GM18505 (cell line): ENCODE measurements at regions not wholly inside any gene's neighbourhood (a gene's known extent, or its start where the extent isn't known, plus 50 kb on each side); places are given as distances from the start of the nearest gene placed in this dataset.
A peak's percentile ranks its signal among the peaks of the same experiment; 100 is the strongest.

ENCODE experiments used
- ATAC-seq: cut with Tn5 transposase; IDR thresholded peaks from one replicate; pipeline ENCODE4 v1.9.1; 2021; ENCODE audit not compliant: unreplicated experiment
- POLR2A ChIP-seq: IDR thresholded peaks from 4 replicates; pipeline ENCODE4 v1.6.1; 2011; ENCODE audit warnings: borderline replicate concordance; ENCODE audit not compliant: insufficient read depth, insufficient read length; ENCODE audit errors: extremely low read depth

DNA sequence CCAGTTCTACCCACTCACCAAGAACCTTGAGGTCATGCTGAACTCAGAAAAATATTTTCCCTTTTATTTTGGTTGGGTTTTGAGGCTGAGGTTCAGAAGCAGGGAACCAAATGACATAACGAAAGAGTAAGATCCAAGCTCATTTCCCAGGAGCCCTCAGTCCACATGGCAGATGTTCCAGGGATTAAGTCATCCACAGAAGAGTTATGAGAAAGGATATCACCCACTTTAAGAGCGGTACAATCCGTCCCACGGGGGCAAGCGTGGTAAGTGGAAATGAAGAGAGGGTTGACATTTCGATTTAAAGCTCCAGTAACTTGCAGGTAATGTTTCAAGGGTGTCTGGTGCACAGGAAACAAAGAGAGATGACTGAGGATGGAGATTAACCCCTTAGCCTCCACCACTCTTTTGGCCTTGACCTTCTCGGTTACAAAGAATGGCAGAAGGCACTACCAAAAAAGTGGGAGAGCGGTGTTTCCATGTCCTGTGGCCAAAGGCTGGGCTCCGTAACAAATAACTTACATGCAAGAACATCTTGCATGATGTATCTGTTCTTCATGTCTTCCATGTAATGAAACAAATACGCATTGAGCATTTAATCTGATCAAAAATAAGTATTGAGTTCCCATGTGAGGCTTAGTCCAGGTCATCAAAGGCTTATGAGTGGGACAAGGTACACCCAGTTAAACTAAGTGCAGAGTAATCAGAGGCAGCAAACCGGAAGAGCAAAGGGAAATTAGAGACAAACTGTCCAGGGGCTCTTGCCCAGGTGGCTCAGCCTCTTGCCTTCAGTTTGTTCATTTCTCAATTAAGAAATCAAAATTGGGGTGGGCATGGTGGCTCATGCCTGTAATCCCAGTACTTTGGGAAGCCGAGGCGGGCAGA, 241.4 kb downstream of the TOMM20 start:
- ATAC-seq, result no peak
- no peak for TF ChIP-seq POLR2A

DNA sequence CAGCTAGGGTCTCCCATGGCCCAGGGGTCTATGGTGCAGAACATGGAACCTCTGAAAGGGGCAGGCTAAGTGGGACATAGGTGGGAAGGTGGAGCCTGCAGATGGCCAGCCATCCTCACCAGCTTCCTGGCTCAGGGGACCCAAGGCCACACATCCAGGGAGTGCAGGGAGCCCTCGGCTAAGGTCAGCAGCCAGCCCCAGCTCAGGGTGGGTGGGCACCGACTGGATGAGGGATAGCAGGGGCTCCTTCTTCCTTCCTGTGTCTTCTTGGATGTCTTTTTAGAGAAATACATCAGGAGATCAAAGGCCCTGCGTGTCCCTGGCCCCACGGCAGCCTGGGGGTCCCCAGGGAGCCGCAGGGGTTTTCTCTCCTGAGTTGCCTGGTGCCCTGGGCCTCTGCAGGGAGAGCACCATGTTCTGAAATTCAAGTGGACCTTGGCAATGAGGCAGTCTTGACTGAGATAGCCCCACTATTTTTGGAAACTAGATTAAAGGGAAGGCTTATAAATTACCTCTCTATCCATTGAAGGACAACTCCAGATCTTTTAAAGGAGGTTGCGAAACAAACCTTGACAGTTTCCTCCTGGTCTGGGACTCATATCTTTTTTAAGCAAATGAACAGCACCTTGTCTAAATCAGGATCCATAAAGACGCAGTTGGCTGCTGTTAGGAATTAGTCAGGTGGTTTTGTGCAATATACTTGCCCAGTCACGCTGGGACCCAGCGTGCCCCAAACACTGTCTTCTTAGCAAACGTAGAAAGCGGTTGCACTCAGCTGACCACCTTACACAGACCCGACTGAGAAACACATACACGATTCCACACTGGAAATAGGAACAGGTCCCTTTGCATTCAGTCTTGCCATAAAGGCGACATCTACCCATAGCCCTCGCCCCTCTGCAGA, 242.3 kb downstream of the TOMM20 start:
- ATAC-seq, result no peak
- no peak for TF ChIP-seq POLR2A

DNA sequence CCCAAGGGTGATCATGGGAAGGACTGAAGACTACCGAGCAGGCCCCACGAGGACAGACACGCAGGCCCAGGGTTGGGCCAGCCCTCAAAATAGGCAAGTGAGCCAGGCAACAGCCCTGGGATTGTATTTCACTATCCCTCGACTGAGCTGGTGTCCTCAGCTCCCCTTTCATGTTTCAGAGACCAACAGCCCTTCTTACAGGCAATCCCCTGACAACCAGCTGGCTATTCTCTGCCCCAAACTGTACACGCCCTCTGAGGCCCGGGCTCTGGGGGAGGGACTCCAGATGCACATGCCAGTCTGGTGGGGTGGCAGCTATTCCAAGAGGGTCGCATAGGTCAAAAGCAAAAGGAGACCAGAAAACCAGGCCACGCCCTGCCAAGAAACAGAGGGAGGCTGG, 243.0 kb downstream of the TOMM20 start:
- ATAC-seq, result no peak
- TF ChIP-seq POLR2A, result no peak

DNA sequence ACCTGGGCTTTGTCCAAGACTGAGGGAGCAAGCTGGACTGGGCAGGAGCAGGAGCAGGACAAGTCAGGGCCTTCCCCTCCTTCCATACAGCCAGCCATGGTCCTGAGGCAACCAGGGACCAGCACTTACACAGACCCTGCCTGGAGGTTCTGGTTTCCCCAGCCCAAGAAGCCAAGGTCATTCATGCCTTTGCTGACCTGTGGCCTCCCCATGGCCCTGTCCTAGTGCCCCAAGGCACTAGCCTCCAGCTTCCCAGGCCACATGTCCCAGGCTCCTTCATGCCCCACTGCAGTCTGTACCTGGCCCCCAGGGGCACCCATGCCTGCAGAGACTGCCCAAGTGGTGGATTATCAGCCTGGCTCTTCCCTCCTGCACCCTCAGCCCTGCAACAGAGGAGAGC, 243.9 kb downstream of the TOMM20 start:
- no peak for TF ChIP-seq POLR2A
- no peak for ATAC-seq

DNA sequence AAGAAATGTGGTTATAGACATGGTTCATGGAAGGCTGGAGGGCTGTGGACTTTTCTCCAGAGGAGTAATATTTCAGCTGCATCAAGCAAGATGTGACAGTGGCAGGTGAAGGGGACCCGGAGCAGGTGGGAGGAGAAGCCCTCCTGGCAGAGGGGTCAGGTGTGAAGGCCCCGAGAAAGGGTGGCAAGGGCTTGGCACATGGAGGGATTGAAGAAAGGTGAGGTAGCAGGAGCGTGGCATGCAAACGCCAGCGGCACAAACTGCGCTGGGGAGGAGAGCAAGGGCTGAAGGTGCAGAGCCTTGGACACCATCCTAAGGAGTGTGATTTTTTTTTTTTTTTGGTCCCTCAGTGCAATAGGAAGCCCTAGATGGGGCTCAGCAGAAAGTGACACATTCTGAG, 244.6 kb downstream of the TOMM20 start:
- TF ChIP-seq POLR2A, result no peak
- no peak for ATAC-seq

DNA sequence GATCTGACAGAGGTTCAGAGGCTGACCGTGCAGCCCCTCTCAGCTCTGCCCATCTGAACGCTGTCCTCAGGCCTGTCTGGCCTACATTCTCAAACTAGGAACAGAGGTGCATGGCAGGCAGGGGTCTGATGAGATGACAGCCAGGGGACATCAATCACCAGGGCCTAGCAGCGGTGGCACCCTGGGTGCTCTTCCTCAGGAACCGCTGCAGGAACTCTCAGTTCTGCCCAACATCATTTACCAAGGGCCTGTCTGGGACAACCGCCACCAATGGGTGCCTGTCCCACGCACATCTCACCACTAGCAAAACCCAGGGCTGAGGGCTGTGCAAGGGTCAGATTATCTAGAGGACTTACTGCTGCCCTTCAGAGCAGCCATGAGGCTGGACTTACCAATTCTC, 245.7 kb downstream of the TOMM20 start:
- ATAC-seq, result no peak
- TF ChIP-seq POLR2A, result no peak

DNA sequence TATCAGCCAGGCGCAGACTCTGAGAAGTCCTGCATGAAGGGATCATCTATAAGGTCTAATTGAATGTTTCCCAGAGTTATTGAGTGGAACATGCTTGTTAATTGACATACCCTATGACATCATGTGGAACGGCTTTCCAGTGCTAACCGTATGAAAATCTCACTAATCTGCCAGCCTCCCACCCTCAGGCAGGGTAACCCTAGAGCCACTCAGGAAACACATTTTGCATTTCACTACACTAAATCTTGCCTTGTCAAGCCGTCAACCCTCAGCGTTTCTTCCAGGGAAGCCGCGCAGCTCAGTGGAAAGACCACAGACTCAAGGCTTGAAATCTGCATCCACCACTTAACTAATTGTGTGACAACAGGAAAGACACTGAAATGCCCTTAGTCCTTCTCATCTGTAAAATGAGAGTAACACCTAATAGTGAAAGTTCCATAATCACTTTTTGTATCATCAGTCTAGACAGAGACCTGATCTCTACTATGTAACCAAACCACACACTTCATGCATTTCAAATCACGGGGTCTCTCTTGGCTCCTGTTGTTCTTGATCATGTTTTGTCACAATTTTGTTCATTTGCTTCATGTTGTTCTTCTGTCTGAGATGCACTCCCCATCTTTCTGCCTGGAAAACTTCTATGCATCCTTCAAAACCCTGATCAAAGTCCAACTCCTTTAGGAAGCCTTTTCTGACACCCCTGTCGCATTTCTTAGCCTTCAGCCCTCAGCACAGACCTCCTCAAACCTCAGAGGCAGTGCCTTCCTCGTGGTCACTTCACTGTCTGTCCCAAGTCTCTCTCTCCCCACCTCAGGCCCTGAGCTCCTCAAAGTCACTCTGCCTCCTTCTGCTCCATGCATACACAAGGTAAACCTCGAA, 246.5 kb downstream of the TOMM20 start:
- TF ChIP-seq POLR2A, result no peak
- ATAC-seq, result peak; percentile 78

DNA sequence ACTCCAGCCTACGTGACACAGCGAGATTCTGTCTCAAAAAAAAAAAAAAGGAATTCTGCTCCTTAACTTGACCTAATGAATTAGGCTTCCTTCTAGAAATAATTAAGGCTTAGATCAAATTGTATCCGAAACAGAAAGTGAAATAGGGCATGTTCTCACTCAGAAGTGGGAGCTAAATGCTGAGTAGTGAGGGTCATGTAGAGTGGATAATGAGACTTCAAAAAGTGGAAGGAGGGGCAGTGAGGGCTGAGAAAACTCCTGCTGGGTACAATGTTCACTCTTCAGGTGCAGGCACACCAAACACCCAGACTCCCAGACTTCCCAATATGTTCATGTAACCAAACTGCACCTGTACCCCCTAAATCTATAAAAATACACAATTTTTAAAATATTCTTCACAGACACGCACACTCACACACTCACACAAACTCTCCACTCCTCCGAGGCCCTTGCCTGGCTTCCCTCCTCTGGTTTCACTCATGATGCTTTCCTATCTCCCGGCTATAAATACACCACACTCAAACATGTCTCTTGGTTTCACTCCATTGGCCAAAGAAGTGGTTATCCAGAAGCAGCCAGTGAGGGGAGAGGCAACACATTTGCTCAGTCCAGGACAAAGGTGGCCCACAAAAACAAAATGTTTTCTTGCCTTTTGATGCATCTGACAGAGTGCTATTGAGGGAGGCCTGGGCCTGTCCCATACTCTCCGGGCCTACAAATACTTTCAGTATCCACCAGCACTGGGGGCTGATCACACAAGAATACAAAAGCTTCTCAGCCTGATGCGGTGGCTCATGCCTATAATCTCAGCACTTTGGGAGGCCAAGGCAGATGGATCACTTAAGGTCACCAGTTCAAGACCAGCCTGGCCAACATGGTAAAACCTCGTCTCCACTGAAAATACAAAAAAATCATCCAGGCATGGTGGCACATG, 249.2 kb downstream of the TOMM20 start:
- ATAC-seq, result no peak
- no peak for TF ChIP-seq POLR2A

DNA sequence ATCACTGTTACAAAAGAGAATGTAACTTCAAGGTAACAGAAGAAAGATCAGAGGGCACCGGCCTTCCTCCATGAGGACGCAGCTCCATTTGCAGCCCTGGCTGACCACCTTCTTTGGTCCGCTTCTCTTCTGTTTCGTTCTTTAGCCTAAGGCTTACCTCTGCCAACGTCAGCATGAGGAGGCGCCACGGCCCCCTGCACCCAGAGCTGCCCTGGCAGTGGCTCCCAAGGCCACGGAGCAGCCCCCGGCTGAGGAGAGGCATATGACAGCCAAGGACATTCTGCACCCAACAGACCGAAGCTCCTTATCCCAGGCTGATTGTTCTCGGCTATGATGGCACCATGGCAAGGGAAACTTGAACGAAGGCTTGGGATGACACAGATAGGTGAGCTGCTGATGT, 250.3 kb downstream of the TOMM20 start:
- ATAC-seq, result no peak
- no peak for TF ChIP-seq POLR2A

DNA sequence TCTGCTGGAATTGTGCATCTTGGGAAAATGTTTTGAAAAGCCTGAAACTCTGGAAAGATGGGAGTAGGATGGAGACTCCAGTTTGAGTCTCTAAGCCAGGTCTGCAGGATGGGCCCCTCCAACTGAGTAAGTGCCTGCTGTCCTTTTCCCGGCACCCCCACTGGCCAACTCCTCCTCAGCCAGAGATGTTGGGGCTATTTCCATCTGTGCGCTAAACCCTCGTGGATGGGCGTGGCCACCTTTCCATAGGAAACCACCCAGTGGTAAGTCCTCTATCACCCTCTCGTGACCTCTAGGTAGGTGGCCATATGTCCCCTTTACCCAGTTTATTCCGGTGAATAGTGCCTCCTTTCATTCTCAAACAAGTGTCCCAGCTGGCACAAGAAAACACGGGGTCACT, 250.9 kb downstream of the TOMM20 start:
- no peak for ATAC-seq
- TF ChIP-seq POLR2A, result no peak

DNA sequence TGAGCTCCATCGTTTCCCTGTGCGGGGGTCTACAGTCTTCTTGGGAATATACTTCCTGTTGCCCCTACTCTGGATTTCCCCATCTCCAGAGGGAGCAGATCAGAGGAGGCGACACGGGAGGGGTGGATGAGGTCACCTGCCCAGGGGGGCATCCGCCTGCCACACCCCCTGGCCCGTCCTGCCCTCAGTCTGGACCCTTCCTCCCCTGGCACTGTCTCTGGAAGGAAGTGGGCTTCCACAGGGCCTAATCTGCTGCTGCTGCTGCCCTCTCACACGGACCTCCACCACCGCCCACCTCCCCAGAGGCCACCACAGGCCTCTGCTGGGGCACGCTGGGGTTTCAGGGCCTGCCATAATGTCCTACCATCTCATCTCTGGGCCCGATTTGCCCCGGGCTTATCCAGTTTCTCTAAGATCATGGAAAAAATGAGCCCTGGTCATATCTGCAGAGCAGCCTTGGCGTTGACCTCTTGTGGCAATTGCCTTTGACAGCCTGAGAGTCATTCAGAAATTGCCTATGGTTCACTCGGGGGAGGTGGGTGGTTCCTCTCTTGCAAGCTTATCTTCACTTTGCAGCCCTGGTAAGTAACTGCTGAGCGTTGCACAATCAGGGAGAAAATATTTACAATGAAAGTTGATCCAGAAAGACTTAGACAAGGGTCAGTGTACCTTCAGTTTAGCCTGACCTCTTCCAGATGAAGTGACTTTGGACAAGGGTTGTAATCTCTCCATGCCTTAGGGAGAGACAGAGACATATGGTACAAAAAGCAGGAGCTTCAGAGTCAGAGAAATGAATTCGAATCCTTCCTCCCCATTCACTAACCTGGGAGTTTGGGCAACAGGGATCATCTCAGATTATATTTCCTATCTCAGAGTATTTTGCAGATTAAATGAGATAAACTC, 252.4 kb downstream of the TOMM20 start:
- no peak for ATAC-seq
- TF ChIP-seq POLR2A, result no peak
